ACC112 (cell line): ENCODE measurements at regions not wholly inside any gene's neighbourhood (a gene's known extent, or its start where the extent isn't known, plus 50 kb on each side); places are given as distances from the start of the nearest gene placed in this dataset.
"Not testable (repeated sequence)": the region's sequence is repeated elsewhere in the genome, so short reads cannot be mapped to it uniquely, and the experiment has no call there.

Experiments used
- H2AFZ ChIP-seq: fragments of 200-600 bp; sonication (generic); one replicate; pipeline ENCODE4 v1.6.0; 2017; ENCODE audit warnings: antibody characterized with exemption, low read length; ENCODE audit not compliant: unreplicated experiment
- H3K27ac ChIP-seq: fragments of 200-600 bp; sonication (generic); 2 replicates; pipeline ENCODE4 v1.5.1; 2014; ENCODE audit warnings: low read depth, mild to moderate bottlenecking, antibody characterized with exemption, low read length, moderate library complexity
- H3K27me3 ChIP-seq: fragments of 200-600 bp; sonication (generic); 2 replicates; pipeline ENCODE4 v1.6.1; 2014; ENCODE audit warnings: mild to moderate bottlenecking, antibody characterized with exemption, low read length, moderate library complexity, mixed read lengths; ENCODE audit not compliant: insufficient read depth
- H3K36me3 ChIP-seq: fragments of 200-600 bp; sonication (generic); 2 replicates; pipeline ENCODE4 v1.6.1; 2016; ENCODE audit warnings: mild to moderate bottlenecking, antibody characterized with exemption, low read length, moderate library complexity, mixed read lengths; ENCODE audit not compliant: insufficient read depth
- H3K4me1 ChIP-seq: fragments of 200-600 bp; sonication (generic); one replicate; pipeline ENCODE4 v1.6.1; 2016; ENCODE audit warnings: low read length, mixed read lengths; ENCODE audit not compliant: insufficient read depth, unreplicated experiment, control insufficient read depth
- H3K4me3 ChIP-seq: fragments of 200-600 bp; sonication (generic); 2 replicates; pipeline ENCODE4 v1.5.1; 2014; ENCODE audit warnings: mild to moderate bottlenecking, low read depth, low read length
- H3K79me2 ChIP-seq: fragments of 200-600 bp; sonication (generic); one replicate; pipeline ENCODE4 v1.6.0; 2016; ENCODE audit warnings: low read length; ENCODE audit not compliant: control insufficient read depth, unreplicated experiment, insufficient read depth

DNA sequence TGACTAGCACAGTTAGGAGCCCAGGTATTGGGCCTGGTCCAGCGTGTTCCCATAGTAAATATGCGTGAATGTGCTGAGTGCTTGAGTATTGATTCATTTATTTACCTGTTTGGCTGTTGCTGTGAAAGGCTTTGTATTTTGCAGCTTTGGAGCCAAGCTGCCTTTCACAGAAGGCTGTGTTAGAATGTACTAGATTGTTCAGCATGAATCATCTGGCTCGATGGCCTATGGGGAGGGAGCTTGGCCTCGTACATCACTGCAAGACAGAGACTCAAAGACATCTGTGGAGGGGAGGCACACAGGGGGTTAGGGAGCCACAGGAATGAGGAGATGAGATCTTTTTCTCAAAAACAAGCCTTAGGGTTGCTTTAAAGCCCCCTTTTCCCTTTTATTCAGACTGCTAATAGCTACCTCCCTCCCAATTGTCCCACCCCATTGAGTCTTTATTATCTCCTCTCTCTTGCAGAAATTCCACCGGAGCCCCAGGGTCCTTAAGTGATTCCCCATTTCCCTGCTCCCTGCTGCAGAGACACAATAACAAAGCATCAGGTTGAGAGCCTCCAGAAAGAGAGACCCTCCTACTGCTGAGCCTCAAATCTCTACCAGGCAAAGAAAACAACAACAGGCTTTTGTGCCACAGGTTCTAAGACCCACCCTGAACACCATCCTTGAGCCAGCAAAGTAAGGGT is 307.2 kb downstream of the ABCC12 start:
- Histone ChIP-seq H2AFZ (no peak overlapping the region), H3K27me3 (peaks cover 37% of the 10 kb centered on the region), H3K27ac (no peak overlapping the region), H3K79me2 (no peaks in the 10 kb centered on the region), H3K36me3 (no peaks in the 10 kb centered on the region), H3K4me3 (no peak overlapping the region), H3K4me1 (no peaks in the 10 kb centered on the region)

DNA sequence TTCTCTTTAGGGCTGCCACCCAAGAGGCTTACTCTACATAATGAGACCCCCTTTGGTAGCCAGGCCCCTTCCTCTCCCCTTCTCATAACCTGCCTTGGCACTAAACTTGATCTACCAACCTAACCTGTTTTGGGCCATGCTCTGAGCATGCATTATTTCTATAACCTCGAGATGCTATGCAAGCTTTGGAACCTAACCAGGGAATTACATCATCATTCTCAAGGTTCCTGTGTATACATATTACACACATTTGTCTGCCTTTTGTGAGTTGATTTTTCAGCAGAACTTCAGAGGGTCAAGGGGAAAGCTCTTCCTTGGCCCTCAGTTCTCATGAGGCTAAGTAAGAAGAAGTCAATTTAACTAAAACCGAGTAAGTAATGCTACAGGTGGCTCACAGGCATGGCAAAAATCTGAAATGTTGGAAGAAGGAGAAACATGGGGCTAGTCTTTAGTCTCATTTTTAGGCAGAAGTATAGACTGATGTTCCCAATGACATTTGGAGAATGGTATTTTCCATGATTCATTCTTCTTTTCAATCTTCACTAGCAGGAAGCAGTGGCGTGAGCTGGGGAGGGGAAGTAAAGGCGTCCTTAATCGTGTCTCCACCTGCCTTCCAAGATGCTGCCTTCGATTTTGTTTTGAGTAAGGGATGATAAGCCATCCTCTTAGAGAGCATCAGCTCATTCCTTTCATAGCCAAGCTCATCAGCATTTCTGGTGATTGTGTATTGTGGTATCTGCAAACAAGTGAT is 308.4 kb downstream of the ABCC12 start:
- Histone ChIP-seq H3K4me1 (no peaks in the 10 kb centered on the region), H3K27ac (no peak overlapping the region), H3K4me3 (no peak overlapping the region), H3K27me3 (peaks cover 37% of the 10 kb centered on the region), H2AFZ (no peak overlapping the region), H3K79me2 (no peaks in the 10 kb centered on the region), H3K36me3 (no peaks in the 10 kb centered on the region)

DNA sequence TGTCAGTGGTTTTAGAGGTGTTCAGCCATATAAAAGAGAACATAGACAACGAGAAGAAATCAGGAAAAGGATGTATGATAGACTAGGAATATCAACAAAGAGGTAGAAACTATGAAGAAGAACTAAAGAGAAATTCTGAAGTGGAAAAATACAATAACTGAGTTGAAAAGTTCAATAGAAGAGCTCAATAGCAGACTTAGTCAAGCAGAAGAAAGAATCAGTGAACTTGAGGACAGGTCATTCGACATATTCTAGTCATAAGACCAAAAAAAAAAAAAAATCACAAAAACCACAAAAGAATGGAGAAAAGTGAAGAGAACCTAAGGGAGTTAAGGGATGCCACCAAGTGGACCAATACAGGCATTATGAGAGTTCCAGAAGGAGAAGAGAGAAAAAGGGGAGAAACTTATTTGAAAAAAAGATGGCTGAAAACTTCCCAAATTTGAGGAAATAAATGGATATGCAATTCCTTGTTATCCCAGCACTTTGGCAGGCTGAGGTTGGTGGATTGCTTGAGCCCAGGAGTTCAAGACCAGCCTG is 321.2 kb downstream of the ABCC12 start:
- no peaks in the 10 kb centered on the region for H3K4me1 ChIP-seq
- no peak overlapping the region for H3K4me3 ChIP-seq
- H3K36me3 ChIP-seq, result no peaks in the 10 kb centered on the region
- no peak overlapping the region for H3K27ac ChIP-seq
- no peaks in the 10 kb centered on the region for H3K79me2 ChIP-seq
- no peak overlapping the region for H2AFZ ChIP-seq
- H3K27me3 ChIP-seq, result peaks cover 6% of the 10 kb centered on the region

DNA sequence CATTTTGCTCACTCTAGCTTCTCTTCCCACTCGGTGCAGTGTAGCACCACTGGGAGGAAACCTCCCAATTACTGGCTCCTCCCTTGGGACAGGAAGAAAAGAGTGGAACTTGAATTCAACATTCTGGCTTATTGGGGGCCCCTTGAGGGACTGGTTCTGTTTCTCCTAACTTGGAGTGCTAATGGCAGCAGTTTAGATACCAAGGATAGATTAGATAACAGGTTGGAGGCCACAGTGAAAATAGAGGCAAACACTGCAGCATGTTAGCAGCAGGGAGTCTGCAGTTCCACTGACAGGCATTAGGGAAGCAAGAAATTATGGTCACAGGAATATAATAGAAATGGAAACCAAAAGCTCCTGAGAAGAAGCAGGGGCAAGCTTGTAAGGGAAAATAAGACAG is 322.0 kb downstream of the ABCC12 start:
- Histone ChIP-seq H3K36me3 (no peaks in the 10 kb centered on the region), H3K4me1 (no peaks in the 10 kb centered on the region), H3K4me3 (no peak overlapping the region)

DNA sequence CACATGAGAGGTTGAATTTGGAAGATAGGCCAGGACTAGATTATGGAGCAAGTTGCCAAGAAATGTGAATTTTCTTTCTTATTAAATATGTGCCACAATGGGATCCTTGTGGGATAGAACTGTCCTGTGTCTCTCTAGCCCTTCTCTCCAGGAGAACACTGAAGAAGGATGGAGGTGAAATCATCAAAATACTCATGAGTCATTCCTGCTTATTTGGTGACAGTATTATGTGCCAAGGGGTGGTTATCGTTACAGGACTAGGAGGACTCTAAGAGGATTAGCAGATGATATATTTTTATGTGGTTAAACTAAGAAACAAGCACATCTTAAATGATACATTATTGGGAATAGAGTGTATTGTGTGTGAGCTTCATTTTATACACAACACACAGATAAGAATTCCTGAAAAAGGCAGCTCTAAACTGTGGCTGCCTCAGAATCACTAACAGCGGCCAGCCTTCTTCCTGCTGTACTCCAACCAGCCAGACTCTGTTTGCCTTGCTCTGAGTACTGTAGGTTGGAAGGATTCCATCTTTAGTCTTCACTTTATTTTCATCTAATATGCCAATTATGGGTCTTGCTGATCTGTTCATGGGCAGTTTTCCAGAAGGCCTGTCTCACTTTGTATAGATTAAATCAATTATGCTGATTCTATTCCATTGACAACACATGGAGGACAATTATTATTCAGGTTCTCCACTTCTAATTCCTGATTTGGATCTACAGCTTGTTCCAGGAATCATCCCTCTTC is 325.8 kb downstream of the ABCC12 start:
- Histone ChIP-seq H3K36me3 (no peaks in the 10 kb centered on the region), H3K79me2 (no peaks in the 10 kb centered on the region), H3K4me1 (no peaks in the 10 kb centered on the region), H3K27me3 (peaks cover 37% of the 10 kb centered on the region), H3K27ac (no peak overlapping the region), H2AFZ (no peak overlapping the region), H3K4me3 (no peak overlapping the region)

More for the DNA sequence above, 322.0 kb downstream of the ABCC12 start:
- Histone ChIP-seq H3K79me2 (no peaks in the 10 kb centered on the region), H2AFZ (no peak overlapping the region), H3K27ac (no peak overlapping the region), H3K27me3 (peaks cover 6% of the 10 kb centered on the region)

DNA sequence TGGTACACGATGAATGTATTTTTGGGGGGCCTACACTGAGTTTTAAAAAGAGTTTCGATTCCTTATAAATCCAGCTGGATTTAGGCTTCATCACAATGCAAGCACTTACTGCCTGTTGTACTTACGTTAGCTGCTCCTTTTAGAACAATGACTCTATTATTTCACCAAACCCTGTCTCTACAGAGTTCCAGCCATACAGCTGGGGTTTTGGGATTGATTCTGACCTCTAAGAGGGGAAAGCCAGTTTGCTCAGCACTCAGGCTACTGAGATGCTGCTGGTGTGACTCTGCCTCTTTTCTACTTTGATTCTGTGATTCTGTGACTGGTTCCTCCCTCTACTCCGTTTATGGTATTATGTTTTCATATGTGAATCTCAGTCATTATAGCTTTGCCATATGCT is 329.7 kb downstream of the ABCC12 start:
- H2AFZ ChIP-seq, result no peak overlapping the region
- H3K4me3 ChIP-seq, result no peak overlapping the region
- H3K4me1 ChIP-seq, result no peaks in the 10 kb centered on the region
- peaks cover 39% of the 10 kb centered on the region for H3K27me3 ChIP-seq
- H3K36me3 ChIP-seq, result no peaks in the 10 kb centered on the region
- no peaks in the 10 kb centered on the region for H3K79me2 ChIP-seq
- H3K27ac ChIP-seq, result no peak overlapping the region

DNA sequence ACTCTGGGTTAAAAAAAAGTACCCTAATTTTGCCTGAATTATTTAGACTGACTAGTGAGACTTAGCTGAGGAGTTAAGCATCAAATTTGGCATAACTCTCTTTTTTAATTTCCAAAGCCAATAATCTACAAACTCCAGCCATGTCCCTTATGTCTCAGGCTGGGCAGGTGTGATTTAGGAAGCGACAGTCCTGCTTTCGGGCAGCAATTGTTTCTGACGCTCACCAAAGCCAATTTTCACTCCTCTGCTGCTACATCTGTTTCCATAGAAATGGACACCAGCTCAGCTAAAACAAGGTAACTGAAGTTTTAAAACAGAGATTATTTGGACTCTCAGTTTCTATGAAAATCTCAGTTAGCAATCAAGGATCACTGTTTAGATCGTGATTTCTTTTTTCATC is 338.7 kb downstream of the ABCC12 start:
- Histone ChIP-seq H3K27ac (no peak overlapping the region), H3K4me3 (no peak overlapping the region), H3K27me3 (peaks cover 31% of the 10 kb centered on the region), H3K4me1 (no peaks in the 10 kb centered on the region), H3K79me2 (no peaks in the 10 kb centered on the region), H2AFZ (no peak overlapping the region), H3K36me3 (no peaks in the 10 kb centered on the region)

DNA sequence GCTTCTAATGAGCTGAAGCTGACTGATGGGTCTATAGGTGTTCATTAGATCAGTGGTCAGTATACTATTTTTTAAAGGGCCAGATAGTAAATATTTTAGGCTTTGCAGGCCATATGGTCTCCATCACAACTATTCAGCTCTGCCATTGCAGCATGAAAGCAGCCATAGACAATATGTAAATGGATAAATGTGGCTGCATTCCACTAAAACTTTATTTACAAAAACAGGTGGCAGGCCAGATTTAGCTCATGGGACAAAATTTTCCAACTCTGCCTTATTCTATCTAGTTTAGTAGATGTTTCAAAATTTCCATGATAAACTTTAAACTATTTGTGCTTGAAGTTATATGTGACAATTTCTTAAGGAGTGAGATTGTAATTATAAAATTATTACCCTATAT is 339.3 kb downstream of the ABCC12 start:
- no peaks in the 10 kb centered on the region for H3K79me2 ChIP-seq
- peaks cover 28% of the 10 kb centered on the region for H3K27me3 ChIP-seq
- H3K4me3 ChIP-seq, result no peak overlapping the region
- no peak overlapping the region for H3K27ac ChIP-seq
- no peaks in the 10 kb centered on the region for H3K36me3 ChIP-seq
- no peaks in the 10 kb centered on the region for H3K4me1 ChIP-seq
- no peak overlapping the region for H2AFZ ChIP-seq

DNA sequence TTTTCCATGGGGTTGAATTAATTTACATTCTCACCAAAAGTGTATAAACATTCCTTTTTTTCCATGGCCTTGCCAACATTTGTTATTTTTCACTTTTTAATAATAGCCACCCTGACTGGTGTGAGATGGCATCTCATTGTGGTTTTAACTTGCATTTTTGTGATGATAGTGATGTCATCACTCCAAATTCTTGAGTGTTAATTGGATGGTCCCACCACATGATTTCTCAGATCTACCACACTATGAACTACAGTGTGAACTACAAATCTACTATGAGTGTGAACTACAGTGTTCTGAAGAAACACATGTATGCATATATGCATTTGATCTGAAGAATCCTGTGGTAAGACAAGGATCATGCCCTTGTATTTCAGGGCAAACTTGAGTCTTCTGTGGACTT is 340.1 kb downstream of the ABCC12 start:
- Histone ChIP-seq H3K27ac (no peak overlapping the region), H2AFZ (no peak overlapping the region), H3K27me3 (peaks cover 25% of the 10 kb centered on the region), H3K4me3 (no peak overlapping the region), H3K36me3 (no peaks in the 10 kb centered on the region), H3K4me1 (no peaks in the 10 kb centered on the region), H3K79me2 (no peaks in the 10 kb centered on the region)

DNA sequence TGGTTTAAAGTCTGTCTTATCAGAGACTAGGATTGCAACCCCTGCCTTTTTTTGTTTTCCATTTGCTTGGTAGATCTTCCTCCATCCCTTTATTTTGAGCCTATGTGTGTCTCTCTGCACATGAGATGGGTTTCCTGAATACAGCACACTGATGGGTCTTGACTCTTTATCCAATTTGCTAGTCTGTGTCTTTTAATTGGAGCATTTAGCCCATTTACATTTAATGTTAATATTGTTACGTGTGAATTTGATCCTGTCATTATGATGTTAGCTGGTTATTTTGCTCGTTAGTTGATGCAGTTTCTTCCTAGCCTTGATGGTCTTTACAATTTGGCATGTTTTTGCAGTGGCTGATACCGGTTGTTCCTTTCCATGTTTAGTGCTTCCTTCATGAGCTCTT is 344.0 kb downstream of the ABCC12 start:
- not testable (repeated sequence) for H3K36me3 ChIP-seq, H3K4me3 ChIP-seq, H3K4me1 ChIP-seq, H3K79me2 ChIP-seq, H3K27ac ChIP-seq, H2AFZ ChIP-seq
- H3K27me3 ChIP-seq, result peaks cover 12% of the 10 kb centered on the region
